DMS153 treated with DMSO at 0.1 percent for 48 hours (cell line): ENCODE measurements at regions not wholly inside any gene's neighbourhood (a gene's known extent, or its start where the extent isn't known, plus 50 kb on each side); places are given as distances from the start of the nearest gene placed in this dataset.
"Not testable (repeated sequence)": the region's sequence is repeated elsewhere in the genome, so short reads cannot be mapped to it uniquely, and the experiment has no call there.

Experiments
- DNase-seq: peaks from one replicate; lab custom pipeline; 2025; ENCODE audit not compliant: unreplicated experiment; lab: John Stamatoyannopoulos, UW

DNA sequence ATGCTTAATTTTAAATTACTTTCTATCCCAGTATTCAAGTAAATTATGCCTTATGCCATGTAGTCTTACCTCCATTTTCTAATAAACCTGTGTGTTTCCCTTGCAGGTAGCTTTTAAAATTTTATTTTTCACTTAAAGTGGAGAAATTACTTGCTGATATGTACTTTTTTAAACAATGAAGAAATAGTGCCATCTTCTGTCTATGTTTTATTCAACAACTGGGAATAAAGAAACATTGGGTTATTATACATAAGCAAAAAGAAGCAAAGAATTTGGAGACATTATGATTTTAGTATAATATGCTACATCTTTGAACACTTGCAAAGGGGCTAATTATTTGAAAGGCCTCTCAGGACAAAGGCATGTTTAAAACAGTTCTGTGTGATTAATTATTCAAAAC, 1912.9 kb downstream of the MRPL39 start:
- no peak for DNase-seq

DNA sequence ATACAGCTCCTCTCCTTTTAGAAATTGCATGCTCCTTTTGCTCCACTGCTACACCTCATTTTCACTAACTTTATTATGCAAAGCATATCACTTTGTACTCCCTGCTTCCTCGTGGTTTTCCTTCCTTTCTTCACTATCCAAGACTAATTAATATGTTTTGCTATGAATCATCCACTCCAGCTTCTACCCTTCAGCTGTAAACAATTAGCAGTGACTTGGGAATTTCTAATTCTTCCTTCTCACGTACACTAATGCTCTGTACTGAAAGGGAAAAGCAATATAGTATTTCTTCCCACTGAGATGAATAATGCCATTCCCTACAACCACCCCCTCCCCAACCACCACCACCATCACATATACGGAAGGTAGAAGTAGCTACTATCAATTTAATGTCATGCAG, 1917.0 kb downstream of the MRPL39 start:
- no peak for DNase-seq

DNA sequence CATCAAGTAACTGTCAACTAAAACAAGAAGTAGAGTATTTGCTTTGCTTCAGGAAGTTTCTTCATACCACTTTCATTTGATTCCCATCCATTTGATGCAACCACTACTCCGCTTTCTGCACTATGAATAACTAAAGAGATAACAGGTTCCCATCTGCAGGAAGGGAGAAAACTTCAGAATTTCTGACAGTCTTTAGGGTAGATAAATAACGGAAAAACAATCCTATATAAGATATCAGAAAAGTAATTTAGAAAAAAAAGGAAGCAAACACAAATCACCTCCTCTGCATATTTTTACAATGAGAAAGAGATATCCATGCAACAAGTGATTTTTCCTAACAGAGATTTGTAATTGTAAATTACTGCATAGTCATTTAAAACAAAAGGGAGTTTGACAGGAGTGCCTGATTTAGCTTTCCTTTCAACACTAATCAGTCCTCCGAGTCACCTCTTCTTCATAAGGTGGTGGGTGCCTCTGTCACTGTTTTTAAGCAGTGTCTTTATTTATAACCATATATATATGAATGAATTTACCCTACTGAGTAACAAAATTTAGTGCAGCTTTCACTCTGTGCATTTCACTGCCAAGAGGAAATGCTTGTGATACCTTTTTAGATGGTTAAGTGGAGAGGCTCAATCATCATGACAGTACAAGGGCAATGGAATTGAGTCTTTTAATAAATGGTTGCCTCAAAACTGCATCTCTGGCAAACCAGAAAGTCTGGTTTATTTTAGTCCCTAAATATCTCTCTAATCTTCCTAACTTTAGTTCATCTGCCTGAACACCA, 1920.4 kb downstream of the MRPL39 start:
- DNase-seq: no peak

DNA sequence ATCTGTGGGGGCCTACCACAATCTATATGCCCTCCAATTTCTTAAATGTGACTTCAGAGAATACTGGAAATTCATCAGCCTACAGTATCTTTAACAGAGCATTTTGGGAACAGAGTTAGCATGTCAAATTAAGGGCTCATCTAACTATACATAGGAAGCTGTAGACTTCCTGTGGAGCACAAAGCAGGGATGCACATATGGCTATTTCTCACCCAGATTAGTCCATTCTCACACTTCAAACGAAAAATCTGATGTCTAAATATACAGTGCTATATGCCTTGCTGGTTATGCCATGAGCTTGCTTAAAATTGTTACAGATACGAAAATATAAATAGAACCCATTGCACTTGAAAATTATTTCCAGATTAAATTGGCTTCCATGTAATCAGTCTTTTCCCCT, 1922.8 kb downstream of the MRPL39 start:
- no peak for DNase-seq

DNA sequence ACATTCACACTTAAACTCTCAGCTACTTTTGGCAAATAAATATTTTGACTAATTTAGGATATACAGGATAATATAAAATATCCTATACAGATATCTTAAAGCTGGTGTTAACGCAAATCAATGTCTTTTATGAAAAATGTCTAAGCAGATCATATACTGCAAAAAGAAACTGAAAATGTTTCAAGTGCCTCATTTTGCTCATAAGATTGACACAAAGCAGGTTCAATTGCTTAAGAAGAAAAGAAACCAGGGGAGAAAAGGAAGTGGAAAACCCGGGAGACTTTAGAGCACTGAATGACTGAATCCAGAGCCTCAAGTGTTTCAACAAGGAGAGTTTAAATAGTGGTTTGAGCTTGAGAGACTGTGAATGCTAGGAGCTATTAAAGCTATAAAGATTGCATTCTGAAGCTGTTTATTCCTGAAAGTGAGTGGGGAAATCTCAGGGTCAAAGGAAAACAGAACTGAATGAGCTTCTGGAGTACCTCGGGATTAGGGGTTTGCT, 1943.0 kb downstream of the MRPL39 start:
- no peak for DNase-seq

DNA sequence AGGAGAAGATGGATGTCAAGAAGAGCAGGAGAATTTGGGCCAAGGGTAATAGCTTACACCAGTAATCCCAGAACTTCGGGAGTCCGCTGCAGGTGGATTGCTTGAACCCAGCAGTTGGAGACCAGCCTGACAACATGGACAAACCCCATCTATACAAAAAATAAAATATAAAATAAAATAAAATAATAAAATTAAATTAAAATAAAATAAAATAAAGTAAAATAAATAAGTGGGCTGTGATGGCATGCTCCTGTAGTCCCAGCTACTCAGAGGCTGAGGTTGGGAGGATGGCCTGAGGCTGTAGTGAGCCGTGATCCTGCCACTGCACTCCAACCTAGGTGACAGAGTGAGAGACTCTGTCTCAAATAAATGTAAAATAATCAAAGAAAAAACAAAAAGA, 1946.7 kb downstream of the MRPL39 start:
- DNase-seq: no peak

DNA sequence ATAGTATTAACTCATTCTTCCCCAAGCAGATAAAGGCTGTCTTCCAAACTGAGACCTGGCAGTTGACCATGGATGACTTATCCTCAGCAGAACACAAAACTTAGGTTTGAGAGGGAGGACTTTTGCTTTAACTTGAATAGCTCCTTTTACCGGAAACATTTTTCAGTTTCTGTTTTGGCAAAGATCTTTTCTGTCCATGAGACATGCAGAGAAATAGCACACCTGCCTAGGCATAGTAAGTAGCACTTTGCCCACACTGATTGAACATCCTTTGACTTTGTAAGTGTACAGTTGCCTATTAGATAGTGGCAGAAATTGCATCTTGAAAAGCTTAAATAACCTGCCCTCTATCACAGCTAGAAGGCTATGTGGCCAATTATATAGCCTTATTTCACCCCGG, 1962.5 kb downstream of the MRPL39 start:
- DNase-seq: no peak

DNA sequence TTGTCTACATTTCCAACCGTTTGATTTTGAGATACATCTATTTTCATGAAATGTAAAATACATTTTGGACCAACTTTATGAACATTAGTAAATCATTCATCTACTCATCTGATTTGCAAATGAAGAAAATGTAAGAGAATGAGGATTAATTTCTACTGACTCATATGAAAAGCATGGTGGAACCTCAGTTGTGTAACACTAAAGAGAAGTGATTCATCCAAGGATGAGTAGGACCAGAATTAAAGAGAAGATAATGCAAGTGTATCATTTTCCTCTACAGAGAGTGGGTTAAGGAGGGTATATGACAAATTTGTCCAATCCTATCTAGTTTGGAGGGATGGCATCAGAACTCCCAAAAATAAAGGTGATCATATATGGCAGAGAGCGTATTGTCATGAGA, 1967.6 kb downstream of the MRPL39 start:
- no peak for DNase-seq

DNA sequence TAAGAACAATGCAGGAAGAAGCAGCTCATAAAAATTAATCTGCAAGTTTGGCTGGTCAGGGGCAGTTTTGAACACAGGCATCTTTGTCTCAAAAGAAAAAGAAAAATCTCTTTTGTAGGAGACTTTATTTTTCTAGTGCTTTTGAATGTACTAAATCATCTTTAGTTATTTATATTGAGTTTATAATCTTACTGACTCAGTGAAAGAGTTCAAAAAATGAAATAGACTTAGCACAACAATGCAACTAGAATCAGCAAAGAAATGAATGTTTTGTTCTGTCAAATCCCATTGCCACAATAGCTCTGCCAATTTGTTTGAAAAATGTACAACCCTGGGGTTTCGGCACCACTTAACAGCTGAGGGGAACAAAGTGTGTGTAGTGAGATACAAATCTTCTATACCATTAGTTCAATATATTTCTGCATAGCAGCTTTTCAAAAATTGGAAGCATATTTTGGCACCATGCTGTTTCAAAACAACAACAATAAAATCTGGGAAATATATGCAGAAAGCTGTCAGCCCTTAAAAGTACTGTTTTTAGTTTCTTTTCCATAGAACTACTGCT, 1969.1 kb downstream of the MRPL39 start:
- DNase-seq: no peak

DNA sequence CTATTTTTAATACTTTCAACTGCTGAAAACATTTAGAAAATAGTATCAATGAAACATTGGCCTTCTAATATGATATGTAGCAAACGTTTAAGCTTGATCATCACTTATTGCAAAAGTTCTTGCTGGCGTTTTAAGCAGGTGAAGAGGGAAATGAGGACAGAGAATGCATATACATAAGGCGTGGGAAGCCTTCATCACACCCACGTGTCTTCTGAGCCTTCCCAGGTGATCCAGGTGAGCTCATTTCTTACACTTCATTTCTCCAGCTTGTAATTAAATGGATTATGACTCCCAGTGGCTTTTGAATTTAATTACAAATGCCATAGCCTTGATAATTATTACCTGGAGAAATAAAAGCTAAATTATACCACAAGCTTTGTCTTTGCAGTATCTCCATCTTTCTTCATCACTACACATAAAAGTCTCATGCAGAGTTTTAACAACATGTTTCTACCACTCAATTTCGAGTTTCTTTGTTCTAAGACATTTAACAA, 1973.8 kb downstream of the MRPL39 start:
- DNase-seq: no peak

DNA sequence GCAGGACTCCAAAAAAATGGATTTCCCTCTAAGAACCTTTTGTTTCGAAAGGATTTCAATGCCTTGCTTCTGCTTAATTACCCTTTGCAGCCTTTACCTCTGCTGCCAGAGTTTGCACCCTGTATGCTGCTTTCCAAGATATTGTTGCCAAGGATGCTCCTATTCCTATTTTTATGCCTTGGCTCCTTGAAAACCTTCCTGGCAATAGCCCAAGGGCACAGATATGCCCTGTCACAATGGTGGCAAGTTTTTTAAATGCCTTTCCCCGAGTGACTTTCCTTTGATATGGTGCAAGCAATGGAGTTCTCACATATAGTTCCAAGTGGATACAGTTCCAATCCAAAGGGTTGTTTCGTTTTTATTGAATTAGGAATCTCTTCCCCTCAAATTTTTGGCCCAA, 1983.0 kb downstream of the MRPL39 start:
- DNase-seq: no peak

DNA sequence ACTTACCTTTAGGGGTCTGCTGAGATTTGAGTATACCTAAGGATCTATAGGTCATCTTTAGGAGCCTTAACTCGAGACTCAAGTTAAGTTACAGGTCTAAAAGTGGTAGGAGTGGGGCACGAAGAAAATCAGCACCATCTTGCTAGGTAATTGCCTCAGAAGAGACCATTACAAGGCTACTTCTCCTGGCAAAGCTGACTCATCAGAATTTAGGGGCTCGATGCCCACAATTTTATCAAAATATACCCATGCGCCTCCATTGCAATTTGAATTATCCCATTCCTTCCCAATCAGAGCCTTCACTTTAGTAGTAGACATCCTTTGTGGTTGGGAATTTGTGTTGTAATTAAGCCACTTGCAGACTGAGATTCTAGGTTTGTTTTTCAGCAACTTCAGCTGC, 1994.3 kb downstream of the MRPL39 start:
- DNase-seq: no peak

DNA sequence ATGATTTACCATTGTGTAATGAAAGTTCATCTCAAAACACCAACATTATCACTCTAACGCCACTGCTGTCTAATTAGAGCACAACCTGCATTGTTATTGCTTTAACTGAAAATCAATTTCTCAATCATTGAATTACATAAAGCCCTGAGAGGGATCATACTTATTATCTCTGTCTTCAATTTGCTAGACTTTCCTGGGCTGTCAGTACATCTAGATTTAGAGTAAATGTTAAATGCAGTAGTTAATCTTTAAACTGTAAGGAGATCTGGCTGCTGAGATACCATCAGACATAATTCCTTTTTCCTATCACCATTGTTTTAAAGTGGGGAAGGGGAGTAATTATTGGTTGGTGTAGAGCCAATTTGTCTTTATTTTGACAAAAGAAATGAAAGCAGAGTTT, 1995.1 kb downstream of the MRPL39 start:
- DNase-seq: no peak

DNA sequence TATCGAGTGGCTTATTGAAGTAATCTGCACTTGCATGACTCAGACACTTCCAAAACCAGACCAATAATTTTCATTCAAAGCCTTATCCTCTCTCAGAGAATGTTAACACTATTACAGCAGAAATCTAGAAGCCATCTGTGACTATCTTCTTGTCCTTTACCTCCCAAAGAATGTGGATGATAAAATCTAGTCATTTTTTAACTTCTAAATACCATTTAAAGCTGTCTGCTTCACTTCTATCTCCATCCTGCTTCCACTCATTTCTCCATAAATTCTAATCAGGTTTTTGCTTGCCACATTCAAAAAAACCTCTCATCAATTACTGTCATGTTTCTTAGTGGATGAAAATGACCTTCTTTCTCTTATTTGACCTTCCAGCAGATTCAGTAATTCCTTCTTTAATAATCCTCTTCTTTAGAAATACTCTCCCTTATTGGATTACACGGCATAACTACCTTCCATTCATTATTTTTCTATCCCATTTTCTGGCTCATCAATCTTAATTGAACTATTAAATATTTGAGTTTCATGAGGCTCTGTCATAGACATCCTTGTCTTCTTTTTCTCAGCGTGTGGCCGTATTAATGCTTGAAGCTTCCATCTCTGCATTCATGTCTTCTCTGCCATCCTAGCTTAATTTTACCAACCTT, 1999.4 kb downstream of the MRPL39 start:
- DNase-seq: no peak

DNA sequence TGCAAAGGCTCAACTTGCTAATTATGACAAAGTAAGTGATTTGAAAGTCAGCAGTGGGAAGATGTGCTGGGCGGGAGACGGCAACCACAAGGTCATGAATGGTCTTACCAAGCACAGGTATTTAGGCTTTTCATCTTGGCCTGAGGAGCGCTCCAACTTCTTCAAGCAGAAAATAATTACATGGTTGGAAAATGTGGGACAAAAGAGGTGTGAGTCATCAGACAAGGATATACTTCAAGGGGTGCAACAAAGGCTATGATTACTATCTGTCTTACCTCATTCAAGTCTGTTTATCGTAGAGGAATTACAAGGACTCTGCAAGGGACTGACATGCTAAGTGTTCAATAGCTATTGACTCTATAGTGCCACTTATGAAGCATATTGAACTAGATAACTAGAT, 2005.7 kb downstream of the MRPL39 start:
- DNase-seq: no peak

DNA sequence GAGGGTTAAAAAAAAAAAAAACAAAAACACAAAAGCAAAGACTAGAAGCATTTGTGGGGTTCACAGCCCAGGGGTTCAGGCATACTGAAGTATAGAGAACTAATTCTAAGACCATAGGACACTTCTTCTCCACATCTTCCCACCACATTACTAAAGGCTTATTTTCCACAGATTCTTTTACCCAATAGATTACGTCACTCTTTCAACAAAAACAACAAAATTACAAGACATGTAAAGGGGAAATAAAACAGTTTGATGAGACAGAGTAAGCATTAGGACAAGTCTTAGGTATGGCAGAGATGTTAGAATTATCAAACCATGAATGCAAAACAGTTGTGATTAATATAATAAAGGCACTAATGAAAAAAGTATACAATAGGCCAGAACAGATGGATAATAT, 2013.7 kb downstream of the MRPL39 start:
- no peak for DNase-seq

DNA sequence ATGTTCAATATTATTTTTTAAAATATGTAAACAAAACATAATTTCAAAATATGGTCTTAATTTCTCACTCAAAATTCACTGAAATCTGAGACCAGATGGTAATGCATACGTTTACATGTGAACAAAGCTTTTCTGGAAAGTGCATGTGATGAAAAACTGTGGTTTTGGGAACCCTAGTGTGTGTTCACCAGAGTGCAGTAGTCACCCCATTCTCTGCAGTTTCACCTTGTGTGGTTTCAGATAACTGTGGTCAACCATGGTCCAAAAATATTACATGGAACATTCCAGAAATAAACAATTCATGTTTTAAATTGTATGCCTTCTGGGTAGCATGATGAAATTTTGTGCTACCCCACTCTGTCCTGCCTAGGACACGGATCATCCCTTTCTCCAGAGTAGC, 2021.9 kb downstream of the MRPL39 start:
- no peak for DNase-seq

DNA sequence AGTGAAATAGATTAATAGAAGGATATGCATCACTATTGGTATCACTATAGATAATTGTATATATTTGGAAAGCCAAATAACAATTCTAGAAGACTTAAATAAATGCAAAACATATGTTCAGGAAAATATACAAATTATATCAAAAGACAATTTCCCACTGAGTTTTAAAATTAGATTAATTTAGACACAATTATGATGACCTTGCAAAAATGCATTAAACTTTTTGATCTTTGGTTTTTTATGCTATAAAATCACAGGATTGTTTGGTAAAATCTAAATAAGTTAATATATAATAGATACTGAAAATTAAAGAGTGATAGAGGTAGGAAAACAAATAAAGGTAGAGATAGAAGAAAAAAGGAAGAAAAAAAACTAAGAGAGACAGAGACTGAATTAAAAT, 2027.7 kb downstream of the MRPL39 start:
- no peak for DNase-seq

DNA sequence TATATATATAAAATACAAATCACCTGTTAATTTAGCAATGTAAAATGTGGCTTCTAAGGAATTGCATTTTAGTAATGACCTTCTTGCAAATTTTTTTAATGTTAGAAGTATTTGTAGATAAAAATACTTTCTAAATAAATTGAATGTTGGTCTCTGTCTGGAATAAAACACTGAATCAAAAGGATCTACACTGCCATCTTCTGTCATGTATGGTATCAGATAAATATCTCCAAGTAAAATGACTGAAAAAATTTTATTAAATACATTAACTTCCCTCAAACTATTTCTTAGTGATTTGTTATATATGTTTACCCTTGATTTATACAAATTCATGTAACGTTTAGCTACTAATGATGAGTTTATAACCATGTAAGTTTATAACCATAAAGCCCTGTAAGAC, 2029.3 kb downstream of the MRPL39 start:
- no peak for DNase-seq

DNA sequence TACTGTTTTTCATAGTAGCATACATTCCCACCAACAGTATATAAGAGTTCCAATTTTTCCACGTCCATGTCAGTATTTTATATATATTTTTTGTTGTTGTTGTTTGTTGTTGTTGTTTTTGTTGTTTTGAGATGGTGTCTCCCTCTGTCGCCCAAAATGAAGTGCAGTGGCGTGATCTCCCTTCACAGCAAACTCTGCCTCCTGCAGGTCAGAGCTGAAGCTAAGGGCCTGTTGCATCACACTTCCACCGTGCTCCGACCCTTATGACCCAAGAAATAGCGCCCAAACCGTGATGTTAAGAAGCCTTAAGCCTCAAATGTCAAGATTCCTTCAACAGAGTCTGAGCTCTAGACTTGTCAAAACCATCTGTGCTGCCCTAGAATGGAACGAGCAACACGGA, 2032.3 kb downstream of the MRPL39 start:
- DNase-seq: no peak

DNA sequence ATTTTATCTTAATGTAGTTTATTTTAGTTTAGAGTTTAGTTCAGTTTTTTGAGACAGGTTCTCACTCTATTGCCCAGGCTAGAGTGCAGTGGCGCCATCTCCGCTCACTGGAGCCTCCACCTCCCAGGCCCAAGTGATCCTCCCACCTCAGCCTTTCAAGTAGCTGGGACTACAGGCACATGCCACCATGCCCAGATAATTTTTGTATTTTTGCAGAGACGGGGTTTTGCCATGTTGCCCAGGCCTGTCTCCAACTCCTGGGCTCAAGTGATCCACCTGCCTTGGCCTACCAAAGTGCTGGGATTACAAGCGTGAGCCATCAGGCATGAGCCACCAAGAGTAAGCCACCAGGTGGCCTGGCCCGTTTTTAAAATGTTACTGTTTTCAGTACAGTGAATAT, 2058.4 kb downstream of the MRPL39 start:
- not testable (repeated sequence) for DNase-seq

DNA sequence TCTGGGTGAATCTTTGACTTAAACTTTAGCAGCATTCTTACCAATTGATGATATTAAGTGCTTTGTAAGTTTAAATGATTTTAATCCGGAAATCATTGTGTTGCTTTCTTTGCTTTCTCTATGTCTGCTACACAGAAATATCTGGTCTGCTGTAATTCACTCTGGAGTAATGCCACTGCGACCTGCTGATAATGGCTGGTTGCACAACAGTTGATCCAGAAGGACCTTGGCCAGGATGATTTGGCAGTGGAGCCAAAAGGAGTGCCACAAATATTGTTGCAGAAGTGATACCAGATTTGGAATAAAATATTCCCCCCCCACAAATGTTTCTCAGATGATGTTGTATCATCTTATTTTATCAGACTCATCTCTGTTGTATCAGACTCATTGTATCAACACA, 2063.9 kb downstream of the MRPL39 start:
- no peak for DNase-seq
